IPS-NIHi11 (cell line): ENCODE measurements at regions not wholly inside any gene's neighbourhood (a gene's known extent, or its start where the extent isn't known, plus 50 kb on each side); places are given as distances from the start of the nearest gene placed in this dataset.

Experiments
- DNase-seq: peaks from one replicate; pipeline ENCODE4 v3.0.0; 2012; ENCODE audit warnings: mixed read lengths, low spot score

DNA sequence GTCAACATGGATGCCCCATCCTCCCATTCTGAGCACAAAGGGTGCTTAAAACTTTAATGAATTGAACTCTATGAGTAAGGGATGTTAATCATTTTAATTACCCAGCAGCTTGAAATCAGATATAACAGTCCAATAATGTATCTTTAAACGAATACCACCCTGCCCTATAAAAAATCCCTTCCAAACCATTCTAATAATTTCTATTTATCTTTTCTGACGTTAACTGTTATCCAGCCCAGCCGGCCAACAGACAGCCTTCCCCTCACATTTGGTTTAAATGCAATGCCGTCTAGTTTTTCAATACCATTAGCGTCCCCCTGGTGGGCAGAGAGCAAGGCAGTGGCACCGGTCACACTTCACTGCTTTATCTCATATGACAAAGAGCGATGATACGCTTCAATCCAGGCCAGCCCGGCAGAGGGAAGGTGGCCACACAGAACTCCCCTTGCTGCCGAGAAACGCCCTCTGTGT lies 402.2 kb upstream of the ZNF507 start:
- DNase-seq, result peak; percentile 29

DNA sequence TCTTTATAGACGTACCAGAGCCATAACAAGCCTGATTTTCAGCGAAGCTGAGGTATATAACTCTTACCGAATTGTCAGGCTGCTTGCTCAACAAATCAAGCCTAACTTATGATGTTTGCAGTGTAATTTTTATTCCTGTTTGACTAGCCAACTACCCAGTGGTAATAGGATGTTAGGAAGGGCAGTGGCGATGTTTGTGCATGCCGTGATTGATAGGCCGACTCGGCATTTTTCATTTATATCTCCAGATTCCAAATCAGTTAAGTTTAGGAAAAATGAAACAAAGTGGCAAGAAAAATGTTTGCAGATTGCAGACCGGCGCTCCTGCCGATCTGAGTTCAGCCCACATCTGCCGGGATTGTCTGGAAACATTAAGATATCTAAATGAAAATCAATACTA lies 401.6 kb upstream of the ZNF507 start:
- DNase-seq, result no peak

DNA sequence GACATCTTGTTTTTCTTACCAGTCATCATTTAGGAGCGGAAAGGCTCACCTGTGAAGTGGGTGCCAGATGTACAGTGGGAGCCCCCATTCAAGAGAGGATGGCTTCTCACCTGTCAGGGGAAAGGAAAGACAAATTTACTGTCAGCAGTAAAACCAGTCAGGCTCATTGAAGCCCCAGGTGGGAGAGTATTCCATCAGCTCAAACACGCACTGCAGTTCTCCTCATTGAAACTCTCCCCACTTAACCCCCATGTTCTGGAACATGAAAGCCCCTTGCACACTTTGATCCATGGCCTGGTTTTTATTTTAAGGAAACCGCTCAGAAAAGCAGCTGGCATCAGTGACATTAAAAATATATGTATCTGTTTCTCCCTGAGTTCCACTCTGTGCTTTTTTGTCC lies 401.1 kb upstream of the ZNF507 start:
- DNase-seq, result no peak

DNA sequence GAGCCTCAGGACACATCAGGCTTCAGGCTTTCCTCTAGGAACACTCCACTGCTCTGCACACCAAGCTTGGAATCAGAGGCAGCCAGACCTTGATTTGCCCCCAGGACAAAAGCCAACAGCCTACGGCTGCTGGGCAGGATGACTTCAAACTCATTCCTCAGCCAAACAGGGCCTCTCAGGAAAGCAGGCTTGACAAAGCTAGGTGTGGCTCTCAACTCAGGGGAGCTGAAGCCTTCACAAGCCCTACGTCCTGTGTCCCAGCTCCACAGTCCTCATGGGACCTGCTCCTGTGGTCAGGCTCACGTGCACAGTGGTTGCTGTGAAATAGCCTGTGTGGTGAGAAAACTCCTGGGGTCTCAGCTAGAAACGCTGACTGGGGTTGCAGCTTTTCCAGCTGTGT lies 398.9 kb upstream of the ZNF507 start:
- no peak for DNase-seq

DNA sequence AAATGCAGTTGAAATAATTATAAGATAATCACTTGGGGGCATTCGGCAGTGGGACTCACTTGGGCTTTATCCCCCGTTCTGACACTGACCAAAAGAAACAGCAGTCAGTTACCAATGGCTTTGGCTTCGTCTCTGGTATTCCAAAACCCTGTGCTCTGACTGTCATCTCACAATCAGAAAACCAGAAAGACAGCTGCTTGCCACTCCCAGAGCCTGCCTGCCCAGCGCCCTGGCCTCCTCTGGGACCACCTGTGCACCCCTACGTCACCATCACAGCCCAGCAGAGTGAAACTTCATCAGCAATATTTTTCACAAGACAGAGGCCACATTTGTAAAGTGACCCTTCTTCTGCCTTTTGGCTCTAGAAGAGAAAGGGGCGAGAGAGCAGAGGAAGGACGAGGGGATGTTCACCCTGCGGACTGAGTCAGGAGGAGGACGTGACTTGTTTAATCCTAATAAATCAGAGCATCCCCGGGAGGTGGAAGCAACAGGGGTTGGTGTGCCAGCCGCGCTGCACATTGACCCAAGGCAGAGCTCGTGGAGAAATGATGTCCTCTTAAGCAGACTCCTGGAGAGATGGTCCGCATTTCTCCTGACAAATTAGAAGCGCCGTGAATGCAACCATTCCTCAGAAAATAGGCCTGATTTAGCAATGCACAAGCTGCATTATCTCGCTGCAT lies 397.8 kb upstream of the ZNF507 start:
- DNase-seq, result no peak

DNA sequence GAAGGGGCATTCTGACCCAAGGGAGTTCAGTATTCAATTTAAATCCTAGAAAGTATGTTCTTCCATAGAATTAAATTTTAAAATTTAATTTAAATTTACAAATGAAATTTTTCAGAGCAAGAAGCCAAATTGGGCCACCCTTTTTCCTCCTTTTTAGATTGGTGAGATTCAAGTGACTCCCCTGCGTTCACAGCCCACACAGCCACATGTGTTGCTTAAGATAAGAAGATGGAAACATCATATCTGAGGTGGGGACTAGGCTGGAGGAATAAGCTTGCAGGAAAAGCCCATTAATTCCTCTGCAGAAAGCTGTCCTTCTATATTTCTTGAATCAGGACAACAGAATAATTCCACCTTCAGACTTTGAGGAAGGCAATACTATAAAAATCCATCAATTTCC lies 392.7 kb upstream of the ZNF507 start:
- no peak for DNase-seq

DNA sequence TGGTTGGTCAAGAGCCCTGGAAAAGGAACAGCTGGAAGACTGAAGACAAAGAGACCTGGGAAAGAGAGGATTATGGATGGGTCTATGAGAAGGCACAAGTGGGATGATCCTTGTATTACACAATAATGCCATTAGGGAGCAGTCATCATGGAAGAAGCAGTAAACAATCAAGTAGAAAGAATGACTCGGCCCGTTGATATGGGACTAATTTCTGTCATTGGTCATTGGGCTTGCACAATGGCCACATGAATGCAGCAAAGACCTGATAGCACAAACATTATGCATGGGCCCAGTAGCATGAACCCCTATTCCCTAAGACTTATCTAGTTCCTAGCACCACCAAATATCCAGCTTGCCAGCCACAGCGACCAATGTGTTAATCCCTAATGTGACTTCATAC lies 390.3 kb upstream of the ZNF507 start:
- DNase-seq, result no peak

DNA sequence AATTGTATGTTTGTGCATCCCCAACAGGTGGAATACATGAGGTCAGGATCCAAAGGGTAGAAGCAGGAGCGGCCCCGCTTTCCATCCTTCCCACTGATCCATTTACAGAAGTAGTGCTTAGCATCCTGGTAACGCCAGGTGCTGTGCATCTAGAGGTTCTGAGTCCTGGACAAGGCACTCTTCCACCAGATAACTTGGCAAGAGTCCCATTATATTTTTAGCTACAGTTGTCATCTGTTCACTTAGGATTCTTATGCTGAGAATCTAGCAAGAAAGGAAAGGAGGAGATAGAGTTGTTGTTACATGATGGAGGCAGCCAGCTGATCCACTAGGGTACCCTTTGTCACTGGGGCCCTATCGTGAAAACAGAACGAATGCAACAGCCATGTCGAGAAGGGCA lies 389.5 kb upstream of the ZNF507 start:
- DNase-seq, result no peak

DNA sequence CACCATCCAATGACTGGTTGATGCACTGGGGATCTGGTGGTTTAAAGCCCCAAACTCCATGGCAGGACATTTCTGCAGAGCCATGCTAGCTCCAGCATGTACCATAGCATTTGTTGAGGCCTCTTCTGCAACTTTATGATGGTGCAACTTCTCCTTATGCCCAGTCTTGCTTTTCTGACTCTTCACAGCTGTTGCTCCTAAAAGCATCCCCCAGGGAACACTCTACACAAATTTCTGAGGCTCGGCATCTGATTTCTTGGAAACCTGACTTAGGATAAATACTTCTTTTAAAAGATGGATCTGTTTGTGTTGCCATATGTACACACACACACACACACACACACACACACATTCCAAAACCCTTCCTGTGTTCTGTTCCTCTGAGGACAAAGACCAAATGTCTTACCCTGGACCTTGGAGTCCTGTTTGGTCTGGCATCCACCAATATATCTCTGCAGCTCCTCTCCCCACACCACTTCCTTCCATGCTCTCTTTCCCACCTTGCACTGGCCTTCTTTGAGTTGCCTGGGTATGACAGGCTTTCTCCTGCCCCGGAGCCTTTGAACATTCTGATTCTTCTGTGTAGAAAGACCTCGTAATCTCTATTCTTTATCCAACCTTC lies 388.5 kb upstream of the ZNF507 start:
- DNase-seq, result no peak

DNA sequence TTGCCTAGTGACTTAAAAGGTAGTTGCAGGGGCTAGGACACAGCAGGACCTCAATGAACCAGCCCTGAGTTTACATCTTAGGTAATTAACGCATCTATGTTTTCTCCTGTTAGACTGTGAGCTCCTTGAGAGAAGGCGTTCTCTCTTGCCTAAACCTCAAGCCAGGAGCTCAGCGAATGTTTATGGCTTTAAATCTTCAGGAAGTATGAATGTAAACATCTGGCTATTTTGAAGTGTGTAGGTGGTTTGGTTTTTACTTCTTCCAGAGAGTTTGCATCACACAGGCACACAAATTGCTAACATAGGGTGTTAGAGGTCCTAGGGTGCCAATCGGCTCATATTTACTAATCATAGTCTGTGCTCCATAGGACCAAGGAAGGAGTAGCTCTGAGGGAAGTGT lies 387.7 kb upstream of the ZNF507 start:
- DNase-seq, result no peak

DNA sequence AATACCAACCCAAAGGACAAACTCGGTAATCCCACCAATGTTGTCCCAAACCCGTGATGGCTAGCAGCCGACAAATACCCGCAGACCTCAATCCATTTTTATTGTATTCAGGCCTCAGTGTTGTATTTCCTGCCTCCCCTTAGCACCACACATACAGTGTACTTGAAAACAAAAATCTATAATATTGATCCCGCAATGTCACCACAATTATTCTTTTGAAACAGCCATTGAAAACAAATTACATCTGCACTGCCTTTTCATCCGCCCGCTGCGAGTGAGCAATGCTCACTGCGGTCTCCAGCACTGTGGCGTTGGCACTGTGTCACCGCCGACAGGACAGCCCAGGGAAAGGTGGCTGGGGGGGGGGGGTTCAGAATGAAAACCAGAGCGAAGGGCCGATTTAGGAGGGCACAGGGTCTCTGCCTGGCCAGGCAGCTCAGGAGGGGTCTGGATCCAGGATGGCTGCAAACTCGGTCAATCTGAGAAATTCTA lies 385.8 kb upstream of the ZNF507 start:
- no peak for DNase-seq

DNA sequence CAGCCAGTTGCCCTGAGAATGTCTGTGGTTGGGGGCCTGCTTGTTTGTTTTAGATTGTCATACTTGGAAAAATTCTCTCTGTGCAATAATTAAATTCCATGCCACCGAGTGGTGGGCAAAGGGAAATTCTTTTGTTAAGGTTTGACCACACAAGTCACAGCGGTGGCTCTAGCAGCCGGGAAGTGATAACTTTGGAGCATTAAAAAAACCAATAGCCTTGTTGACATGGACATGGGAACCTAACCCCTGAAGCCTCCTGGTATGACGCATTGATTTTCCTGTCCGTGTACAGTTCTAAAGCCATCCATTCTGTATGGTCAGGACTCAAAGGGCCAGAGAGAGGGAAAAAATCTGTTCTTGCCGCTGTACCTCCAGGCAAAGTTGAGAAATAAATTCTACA lies 384.9 kb upstream of the ZNF507 start:
- DNase-seq, result no peak

DNA sequence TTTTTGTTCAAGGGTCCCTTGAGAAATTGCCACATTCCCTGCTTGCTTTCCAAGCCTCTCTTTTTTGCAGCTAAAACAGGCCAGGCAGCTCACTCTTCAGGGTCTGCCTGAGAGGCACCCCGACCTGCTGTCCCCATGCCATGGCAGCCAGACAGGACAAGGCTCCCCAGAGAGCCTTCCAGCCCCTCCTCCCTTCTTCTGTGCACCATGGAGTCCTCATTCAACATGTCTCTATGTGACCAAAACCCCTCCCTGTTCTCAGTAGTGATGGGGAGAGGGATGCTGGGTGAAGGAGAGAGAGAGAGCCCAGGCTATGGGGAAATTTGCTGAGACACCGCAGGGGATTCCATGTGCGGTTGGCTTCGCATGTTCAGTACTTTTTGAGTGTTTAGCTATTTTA lies 384.2 kb upstream of the ZNF507 start:
- DNase-seq, result no peak

DNA sequence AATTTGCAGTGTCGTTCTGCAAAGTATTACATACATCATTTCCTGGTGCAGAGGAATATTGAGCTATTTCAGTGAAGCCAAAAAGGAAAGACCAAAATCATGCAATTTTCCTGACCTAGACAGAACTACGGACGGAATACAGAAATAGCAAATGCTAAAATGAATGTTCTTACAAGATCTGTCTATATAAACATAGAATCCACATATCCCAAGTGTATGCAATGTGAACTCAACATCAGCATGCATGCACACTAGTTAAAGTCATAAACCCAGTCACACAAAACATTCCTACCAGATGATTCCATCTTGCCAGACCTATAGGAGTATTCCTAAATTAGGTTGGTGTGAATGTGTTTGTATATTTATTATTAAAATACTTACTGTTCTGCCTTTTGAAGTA lies 383.7 kb upstream of the ZNF507 start:
- DNase-seq, result no peak

DNA sequence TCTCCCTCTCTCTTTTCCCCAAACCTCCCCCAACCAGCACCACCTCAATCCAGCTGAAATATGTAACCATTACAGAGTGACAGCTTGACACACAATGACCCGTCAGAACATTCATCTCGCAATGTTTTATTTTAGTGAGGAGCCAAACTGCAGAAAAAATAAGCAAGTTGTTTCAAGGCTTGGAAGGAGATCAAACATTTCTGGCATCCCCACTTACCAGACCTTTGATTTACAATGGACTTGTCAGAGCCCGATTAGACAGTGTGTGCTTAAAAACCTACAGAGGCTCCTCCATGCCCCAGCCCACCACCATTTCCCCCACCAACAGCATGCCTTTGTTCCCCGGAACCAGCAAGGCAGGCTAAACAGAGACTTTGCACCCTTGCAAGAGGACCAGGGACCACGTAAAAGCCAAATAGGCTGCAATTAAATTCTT lies 382.8 kb upstream of the ZNF507 start:
- DNase-seq, result no peak

DNA sequence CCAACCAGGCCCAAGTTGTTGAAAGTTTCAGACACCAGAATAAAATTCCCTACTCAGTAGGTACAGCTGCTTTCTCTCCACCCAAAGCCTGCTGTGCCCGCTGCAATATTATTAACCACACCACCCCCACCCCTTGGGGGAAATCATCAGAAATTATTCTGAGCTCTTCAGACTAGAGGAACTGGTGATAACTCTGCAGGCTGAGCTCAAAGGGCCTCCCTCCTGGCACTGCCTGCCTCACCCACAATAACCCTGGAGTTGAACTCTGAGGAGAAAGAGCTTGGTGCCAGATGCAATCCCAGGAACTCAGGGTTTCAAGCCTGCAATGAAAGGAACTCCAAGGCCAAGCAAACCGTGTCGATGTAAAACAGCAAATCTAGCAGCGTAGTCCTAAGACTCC lies 381.7 kb upstream of the ZNF507 start:
- no peak for DNase-seq

DNA sequence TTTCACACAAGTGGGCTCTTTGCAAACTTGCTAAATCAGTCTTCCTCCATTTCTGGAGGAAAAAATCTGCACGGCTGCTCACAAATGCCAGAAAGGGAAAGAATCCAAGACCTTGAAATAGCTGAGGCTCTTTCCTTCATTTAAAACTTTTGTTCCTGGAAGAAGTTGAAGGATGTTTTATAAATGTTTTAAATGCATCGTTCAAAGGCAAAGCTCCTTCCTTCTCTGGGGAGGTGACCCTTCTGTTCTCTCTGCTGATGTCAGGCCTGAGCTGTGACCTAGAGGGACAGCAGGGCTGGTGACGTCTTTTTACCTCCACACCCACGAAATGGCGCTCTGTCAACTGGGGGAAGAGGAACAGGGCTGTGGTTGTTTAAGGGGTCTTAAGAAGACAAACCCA lies 376.4 kb upstream of the ZNF507 start:
- DNase-seq, result no peak

DNA sequence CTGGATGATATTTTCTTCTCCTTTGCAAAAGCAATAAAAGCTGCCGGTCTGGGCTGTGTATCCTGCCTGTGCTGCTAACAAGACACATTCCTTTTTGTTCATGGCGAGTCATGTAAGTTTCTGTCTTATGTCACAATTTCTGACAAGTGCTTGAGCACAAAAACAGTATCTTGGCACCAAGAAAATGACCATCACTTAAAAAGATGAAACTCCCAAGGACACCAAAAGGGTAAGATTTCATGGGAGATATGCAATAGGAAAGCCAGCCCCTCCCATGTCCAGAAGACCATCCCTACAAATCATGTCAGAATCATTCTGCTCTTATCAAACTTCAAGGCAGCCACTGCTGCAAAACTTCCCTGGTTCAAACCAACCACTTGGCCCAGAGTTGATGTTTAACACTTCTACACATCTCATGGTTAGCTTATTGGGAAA lies 375.4 kb upstream of the ZNF507 start:
- no peak for DNase-seq

DNA sequence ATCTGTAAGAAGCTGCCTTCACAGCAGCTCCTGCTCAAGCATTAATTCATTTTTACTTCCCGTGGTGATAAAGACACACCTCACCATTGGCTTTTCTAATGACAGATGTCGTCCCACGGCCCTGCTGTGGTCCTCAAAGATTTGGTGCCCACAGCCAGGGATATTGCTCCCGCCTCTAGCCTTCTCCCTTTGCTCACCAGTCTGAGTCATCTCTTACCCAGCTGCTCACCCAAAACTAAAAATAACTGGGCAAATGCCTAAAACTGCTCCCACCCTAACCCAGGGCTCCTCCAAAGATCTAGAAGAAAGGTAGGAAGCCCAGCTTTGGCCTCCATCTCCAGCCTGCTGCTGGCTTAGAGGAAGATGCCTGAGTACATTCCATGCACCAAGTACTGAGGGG lies 371.1 kb upstream of the ZNF507 start:
- DNase-seq, result no peak

DNA sequence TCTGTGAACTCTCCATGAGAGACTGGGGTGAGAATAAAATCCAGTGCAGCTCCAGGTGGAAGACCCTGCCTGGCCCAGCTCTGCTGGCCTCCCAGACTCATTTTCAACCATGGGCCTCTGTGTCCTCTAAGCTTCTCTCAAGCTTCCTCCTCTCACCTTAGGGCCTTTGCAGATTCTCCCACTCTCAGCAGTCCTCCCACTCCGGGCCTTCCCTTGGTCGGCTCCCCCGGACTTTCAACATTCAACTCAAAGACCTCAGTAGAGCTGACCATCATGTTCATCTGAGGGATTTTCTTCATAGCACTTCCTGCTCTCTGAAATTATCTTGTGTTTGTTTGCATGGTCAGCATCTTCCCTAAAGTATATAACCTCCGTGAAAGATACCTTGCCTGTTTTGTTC lies 370.5 kb upstream of the ZNF507 start:
- DNase-seq, result no peak

DNA sequence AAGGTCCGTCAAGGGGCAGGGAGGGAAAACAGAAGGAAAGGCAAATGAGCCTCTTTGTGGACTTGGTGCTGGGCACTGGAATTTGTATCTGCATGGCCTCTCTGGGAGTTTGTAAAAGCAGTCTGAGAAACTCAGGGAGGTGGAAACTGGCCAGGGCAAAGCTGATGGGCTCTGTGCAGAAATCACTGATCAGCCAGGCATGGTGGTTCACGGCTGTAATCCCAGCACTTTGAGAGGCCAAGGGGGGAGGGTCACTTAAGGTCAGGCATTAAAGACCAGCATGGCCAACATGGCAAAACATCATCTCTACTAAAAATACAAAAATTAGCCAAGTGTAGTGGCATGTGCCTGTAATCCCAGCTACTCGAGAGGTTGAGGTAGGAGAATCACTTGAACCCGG lies 369.9 kb upstream of the ZNF507 start:
- DNase-seq, result no peak

DNA sequence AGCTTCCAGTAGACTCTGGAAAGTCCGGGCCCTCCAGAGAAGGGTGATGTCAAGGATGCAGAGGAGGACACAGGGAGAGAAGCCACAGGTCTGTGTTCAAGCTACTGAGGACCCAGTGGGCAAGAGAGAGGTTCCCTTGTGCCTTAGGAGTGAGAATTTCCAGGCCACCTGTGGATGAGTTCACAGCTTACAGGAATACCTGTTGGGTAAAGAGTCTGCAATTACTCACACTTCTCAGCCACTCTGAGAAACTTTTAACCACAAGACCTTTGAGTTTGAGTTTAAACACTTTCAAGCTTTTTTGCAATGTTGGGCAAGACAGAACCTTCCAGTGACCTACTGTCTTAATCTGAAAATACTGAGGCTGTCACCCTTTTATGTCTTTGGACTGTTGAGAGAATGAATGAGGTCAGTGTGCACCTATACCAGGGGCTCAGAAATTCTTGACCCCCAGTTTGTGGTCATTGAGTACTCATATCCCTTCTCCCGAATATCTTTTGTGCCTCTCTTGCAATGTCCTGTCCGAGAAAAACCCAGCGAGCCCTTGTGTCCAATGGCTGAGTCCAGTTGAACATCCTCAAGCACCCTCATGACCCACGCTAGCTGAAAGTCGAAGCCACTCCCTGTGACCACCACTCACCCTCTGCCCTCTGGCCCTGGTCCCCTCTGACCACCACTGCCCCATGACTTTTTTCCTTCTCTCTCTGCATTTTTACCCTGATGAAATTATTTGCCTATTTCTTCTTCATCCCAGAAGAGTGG lies 368.5 kb upstream of the ZNF507 start:
- DNase-seq, result no peak

DNA sequence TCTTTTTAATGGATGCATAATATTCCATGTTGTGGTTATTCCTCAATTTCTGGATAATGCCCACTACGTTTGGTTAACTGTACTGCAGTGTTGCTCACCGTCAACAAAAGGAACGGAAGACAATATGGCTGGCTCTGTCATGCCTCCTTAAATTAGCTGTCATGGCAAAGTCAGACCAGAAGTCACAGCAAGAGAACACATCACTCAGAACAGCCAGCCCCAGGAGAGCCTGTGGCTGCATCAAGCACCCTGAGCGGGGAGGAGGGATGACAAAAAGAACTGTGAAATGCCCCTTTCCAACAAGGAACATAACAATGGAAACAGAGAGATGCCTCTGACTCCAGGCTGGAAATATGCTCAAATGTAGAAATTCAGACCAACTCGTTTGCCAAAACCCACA lies 366.0 kb upstream of the ZNF507 start:
- DNase-seq, result no peak
